Parathyroid adenoma (tissue), 2 donors: ENCODE measurements at regions not wholly inside any gene's neighbourhood (a gene's known extent, or its start where the extent isn't known, plus 50 kb on each side); places are given as distances from the start of the nearest gene placed in this dataset.

Experiments used
- H2AFZ ChIP-seq: fragments of 300-600 bp; sonication (generic); one replicate; pipeline ENCODE4 v1.7.0; 2017; ENCODE audit warnings: antibody characterized with exemption, mild to moderate bottlenecking
- H3K27ac ChIP-seq: fragments of 300-600 bp; sonication (generic); one replicate; pipeline ENCODE4 v1.7.0; 2017
- H3K27me3 ChIP-seq: fragments of 300-600 bp; sonication (generic); one replicate; pipeline ENCODE4 v1.7.0; 2017; ENCODE audit warnings: low read length; ENCODE audit not compliant: control insufficient read depth, insufficient read depth
- H3K36me3 ChIP-seq: fragments of 300-600 bp; sonication (generic); one replicate; pipeline ENCODE4 v1.7.0; 2017; ENCODE audit warnings: low read length; ENCODE audit not compliant: control insufficient read depth, insufficient read depth
- H3K4me1 ChIP-seq: fragments of 300-600 bp; sonication (generic); one replicate; pipeline ENCODE4 v1.7.0; 2017; ENCODE audit warnings: control low read depth
- H3K4me2 ChIP-seq: fragments of 300-600 bp; sonication (generic); one replicate; pipeline ENCODE4 v1.7.0; 2017; ENCODE audit warnings: low read length
- H3K4me3 ChIP-seq: fragments of 300-600 bp; sonication (generic); one replicate; pipeline ENCODE4 v1.7.0; 2017; ENCODE audit warnings: low read depth, low read length
- H3K79me2 ChIP-seq: fragments of 300-600 bp; sonication (generic); one replicate; pipeline ENCODE4 v1.7.0; 2017; ENCODE audit warnings: control low read depth
- H3K9ac ChIP-seq: fragments of 300-600 bp; sonication (generic); one replicate; pipeline ENCODE4 v1.7.0; 2017; ENCODE audit warnings: mild to moderate bottlenecking
- H3K9me3 ChIP-seq: fragments of 300-600 bp; sonication (generic); one replicate; pipeline ENCODE4 v1.7.0; 2017; ENCODE audit warnings: low read length; ENCODE audit not compliant: control insufficient read depth
- CTCF ChIP-seq: fragments of 300-600 bp; sonication (generic); IDR thresholded peaks from one replicate; pipeline ENCODE4 v1.7.0; 2017; ENCODE audit warnings: antibody characterized with exemption, mild to moderate bottlenecking
- donor health status: primary hyperparathyroidism.

GRCh38 chr3:72361990-72362389 lies 486.3 kb downstream of the SHQ1 start:
- no peak overlapping the region for H3K4me2 ChIP-seq
- no peak overlapping the region for H2AFZ ChIP-seq
- no peak overlapping the region for H3K27ac ChIP-seq
- no peaks in the 10 kb centered on the region for H3K79me2 ChIP-seq
- TF ChIP-seq CTCF: no peak
- H3K4me3 ChIP-seq: no peak overlapping the region
- no peak overlapping the region for H3K9ac ChIP-seq
- H3K36me3 ChIP-seq: no peaks in the 10 kb centered on the region
- H3K4me1 ChIP-seq: no peaks in the 10 kb centered on the region
- no peaks in the 10 kb centered on the region for H3K9me3 ChIP-seq
- H3K27me3 ChIP-seq: no peaks in the 10 kb centered on the region

- Histone ChIP-seq H3K9me3 (no peaks in the 10 kb centered on the region), H3K4me1 (no peaks in the 10 kb centered on the region), H3K27me3 (no peaks in the 10 kb centered on the region), H3K36me3 (no peaks in the 10 kb centered on the region), H3K4me2 (no peak overlapping the region), H3K79me2 (no peaks in the 10 kb centered on the region), H3K27ac (no peak overlapping the region), H2AFZ (no peak overlapping the region), H3K4me3 (no peak overlapping the region), H3K9ac (no peak overlapping the region)
- no peak for TF ChIP-seq CTCF
Measured at GRCh38 chr3:72359743-72360142, 488.5 kb downstream of the SHQ1 start.

- H3K4me1 ChIP-seq: no peaks in the 10 kb centered on the region
- no peaks in the 10 kb centered on the region for H3K27me3 ChIP-seq
- TF ChIP-seq CTCF: no peak
- no peak overlapping the region for H2AFZ ChIP-seq
- no peaks in the 10 kb centered on the region for H3K36me3 ChIP-seq
- no peaks in the 10 kb centered on the region for H3K79me2 ChIP-seq
- H3K4me2 ChIP-seq: no peak overlapping the region
- H3K4me3 ChIP-seq: no peak overlapping the region
- no peaks in the 10 kb centered on the region for H3K9me3 ChIP-seq
- no peak overlapping the region for H3K9ac ChIP-seq
- H3K27ac ChIP-seq: no peak overlapping the region
Measured at GRCh38 chr3:72355168-72355567, 493.1 kb downstream of the SHQ1 start.

GRCh38 chr3:72354486-72354885 lies 493.8 kb downstream of the SHQ1 start:
- no peak for TF ChIP-seq CTCF
- no peaks in the 10 kb centered on the region for H3K27me3 ChIP-seq
- H3K4me3 ChIP-seq: no peak overlapping the region
- H3K36me3 ChIP-seq: no peaks in the 10 kb centered on the region
- H3K79me2 ChIP-seq: no peaks in the 10 kb centered on the region
- H3K9me3 ChIP-seq: no peaks in the 10 kb centered on the region
- no peak overlapping the region for H3K9ac ChIP-seq
- no peak overlapping the region for H2AFZ ChIP-seq
- H3K27ac ChIP-seq: no peak overlapping the region
- no peak overlapping the region for H3K4me2 ChIP-seq
- no peaks in the 10 kb centered on the region for H3K4me1 ChIP-seq

GRCh38 chr3:72353236-72354128 lies 494.8 kb downstream of the SHQ1 start:
- Histone ChIP-seq H3K9me3 (no peaks in the 10 kb centered on the region), H3K27me3 (no peaks in the 10 kb centered on the region), H3K36me3 (no peaks in the 10 kb centered on the region), H3K4me1 (no peaks in the 10 kb centered on the region), H3K9ac (no peak overlapping the region), H3K27ac (no peak overlapping the region), H3K4me2 (no peak overlapping the region), H2AFZ (no peak overlapping the region), H3K79me2 (no peaks in the 10 kb centered on the region), H3K4me3 (no peak overlapping the region)
- TF ChIP-seq CTCF: no peak
